ENCODE measurements at regions not wholly inside any gene's neighbourhood (a gene's known extent, or its start where the extent isn't known, plus 50 kb on each side); places are given as distances from the start of the nearest gene placed in this dataset.

DNA sequence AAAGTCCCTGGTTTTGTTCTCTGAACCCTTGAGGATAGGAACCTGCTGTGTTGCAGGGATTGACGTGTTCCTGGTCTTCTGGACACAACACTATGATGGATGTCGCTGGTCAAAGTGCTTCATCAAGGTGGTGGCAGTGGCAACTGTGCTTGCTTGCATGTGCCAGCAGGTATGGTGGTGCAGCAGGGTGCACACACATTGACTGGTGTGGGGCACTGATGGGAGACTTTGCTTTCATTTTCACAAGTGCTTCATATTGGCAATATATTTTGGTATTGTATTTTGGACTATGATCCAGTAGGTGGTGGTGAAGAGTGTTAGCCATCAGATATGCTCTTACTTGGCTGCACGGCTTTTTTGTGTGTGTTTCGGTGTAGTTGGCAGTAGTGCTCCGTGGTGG lies 479.8 kb upstream of the CTNND2 start:
- intact Hi-C loops (cut with micrococcal nuclease; ENCODE audit: unreplicated experiment), result no loop called here
- no peak overlapping the region for H3K27ac ChIP-seq (ENCODE audit: low read depth, low read length, poor library complexity, severe bottlenecking)
- TF ChIP-seq, protein P1, sequence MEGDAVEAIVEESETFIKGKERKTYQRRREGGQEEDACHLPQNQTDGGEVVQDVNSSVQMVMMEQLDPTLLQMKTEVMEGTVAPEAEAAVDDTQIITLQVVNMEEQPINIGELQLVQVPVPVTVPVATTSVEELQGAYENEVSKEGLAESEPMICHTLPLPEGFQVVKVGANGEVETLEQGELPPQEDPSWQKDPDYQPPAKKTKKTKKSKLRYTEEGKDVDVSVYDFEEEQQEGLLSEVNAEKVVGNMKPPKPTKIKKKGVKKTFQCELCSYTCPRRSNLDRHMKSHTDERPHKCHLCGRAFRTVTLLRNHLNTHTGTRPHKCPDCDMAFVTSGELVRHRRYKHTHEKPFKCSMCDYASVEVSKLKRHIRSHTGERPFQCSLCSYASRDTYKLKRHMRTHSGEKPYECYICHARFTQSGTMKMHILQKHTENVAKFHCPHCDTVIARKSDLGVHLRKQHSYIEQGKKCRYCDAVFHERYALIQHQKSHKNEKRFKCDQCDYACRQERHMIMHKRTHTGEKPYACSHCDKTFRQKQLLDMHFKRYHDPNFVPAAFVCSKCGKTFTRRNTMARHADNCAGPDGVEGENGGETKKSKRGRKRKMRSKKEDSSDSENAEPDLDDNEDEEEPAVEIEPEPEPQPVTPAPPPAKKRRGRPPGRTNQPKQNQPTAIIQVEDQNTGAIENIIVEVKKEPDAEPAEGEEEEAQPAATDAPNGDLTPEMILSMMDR (conservative IDR thresholded peaks at IDR 0.05; ENCODE audit: low read length), result no peak
- no peak for TF ChIP-seq EZH2phosphoT487 (IDR thresholded peaks at IDR 0.05; ENCODE audit: borderline replicate concordance, low read depth, low read length)
- no peaks in the 10 kb centered on the region for H3K9me2 ChIP-seq (ENCODE audit: insufficient read depth, low read length)
- H3K4me3 ChIP-seq (ENCODE audit: low read depth, low read length, poor library complexity, severe bottlenecking), result no peak overlapping the region
- no peaks in the 10 kb centered on the region for H3K79me2 ChIP-seq (ENCODE audit: insufficient read depth, low read depth, low read length)
- H3K9me3 ChIP-seq (ENCODE audit: low read length), result no peaks in the 10 kb centered on the region
- no peak for DNase-seq (ENCODE audit: low spot score)
- no peaks in the 10 kb centered on the region for H4K20me1 ChIP-seq (ENCODE audit: insufficient read depth, low read length)
- H3K4me1 ChIP-seq (ENCODE audit: insufficient read depth, low read length, poor library complexity, severe bottlenecking), result no peaks in the 10 kb centered on the region
- H3K36me3 ChIP-seq (ENCODE audit: insufficient read depth, low read length), result no peaks in the 10 kb centered on the region
- CTCF ChIA-PET (ENCODE audit: unreplicated experiment), result no interaction called here
- no TSS peak for BruUV-seq (replicated peaks)
- H2AFZ ChIP-seq (ENCODE audit: low read length), result no peak overlapping the region
- H3K4me2 ChIP-seq (ENCODE audit: low read length), result no peak overlapping the region
- POLR2A ChIA-PET, result no interaction called here

DNA sequence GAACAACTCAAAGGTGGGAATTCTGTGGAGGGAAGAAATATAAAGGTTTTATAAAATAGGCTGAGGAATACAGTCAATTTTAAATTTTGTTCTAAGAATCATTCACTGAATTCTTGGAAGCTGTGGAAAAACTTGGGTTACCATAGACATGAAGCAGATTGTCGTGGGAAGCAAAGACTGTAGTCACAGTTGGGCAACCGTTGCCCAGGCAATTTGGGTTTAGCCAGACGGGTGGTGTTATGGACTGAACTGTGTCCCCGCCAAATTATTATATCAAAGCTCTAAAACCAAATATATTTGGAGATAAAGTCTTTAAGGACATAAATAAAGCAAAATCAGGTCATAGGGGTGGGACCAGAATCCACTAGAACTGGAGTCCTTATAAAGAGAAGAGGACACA lies 463.7 kb upstream of the CTNND2 start:
- ChIA-PET POLR2A (no interaction called here), CTCF (ENCODE audit: unreplicated experiment) (no interaction called here)
- no TSS peak for BruUV-seq (replicated peaks)
- Histone ChIP-seq H3K36me3 (ENCODE audit: insufficient read depth, low read length) (no peaks in the 10 kb centered on the region), H4K20me1 (ENCODE audit: insufficient read depth, low read length) (no peaks in the 10 kb centered on the region), H3K4me2 (ENCODE audit: low read length) (no peak overlapping the region), H2AFZ (ENCODE audit: low read length) (no peak overlapping the region), H3K4me3 (ENCODE audit: low read depth, low read length, poor library complexity, severe bottlenecking) (no peak overlapping the region), H3K79me2 (ENCODE audit: insufficient read depth, low read depth, low read length) (no peaks in the 10 kb centered on the region), H3K4me1 (ENCODE audit: insufficient read depth, low read length, poor library complexity, severe bottlenecking) (no peaks in the 10 kb centered on the region), H3K27ac (ENCODE audit: low read depth, low read length, poor library complexity, severe bottlenecking) (no peak overlapping the region), H3K9me2 (ENCODE audit: insufficient read depth, low read length) (no peaks in the 10 kb centered on the region), H3K9me3 (ENCODE audit: low read length) (no peaks in the 10 kb centered on the region)
- intact Hi-C loops (cut with micrococcal nuclease; ENCODE audit: unreplicated experiment), result no loop called here
- TF ChIP-seq, protein P1 (conservative IDR thresholded peaks at IDR 0.05; ENCODE audit: low read length), result no peak
- no peak for TF ChIP-seq EZH2phosphoT487 (IDR thresholded peaks at IDR 0.05; ENCODE audit: borderline replicate concordance, low read depth, low read length)
- DNase-seq (ENCODE audit: low spot score), result no peak

DNA sequence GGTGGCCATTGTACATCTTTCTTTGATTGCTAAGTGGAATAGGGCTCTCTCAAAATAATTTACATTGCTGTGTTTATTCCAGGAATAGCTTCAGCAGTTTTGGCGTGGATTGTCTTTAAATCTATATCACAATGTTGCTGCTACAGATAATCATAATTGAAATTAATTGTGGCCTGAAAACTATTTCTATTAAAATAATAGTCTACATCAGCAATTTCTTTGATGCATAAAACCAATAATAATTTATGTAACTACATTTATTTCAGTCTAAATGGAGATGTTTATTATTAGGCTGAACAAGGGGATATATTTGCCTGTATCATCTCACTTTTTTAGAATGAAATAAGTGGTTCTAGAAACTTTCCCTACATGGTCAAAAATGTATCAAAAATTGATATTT lies 456.0 kb upstream of the CTNND2 start:
- no peak overlapping the region for H3K4me3 ChIP-seq (ENCODE audit: low read depth, low read length, poor library complexity, severe bottlenecking)
- no peak for DNase-seq (ENCODE audit: low spot score)
- H3K36me3 ChIP-seq (ENCODE audit: insufficient read depth, low read length), result no peaks in the 10 kb centered on the region
- no peak for TF ChIP-seq EZH2phosphoT487 (IDR thresholded peaks at IDR 0.05; ENCODE audit: borderline replicate concordance, low read depth, low read length)
- TF ChIP-seq, protein P1 (conservative IDR thresholded peaks at IDR 0.05; ENCODE audit: low read length), result no peak
- H3K4me1 ChIP-seq (ENCODE audit: insufficient read depth, low read length, poor library complexity, severe bottlenecking), result no peaks in the 10 kb centered on the region
- no peak overlapping the region for H3K4me2 ChIP-seq (ENCODE audit: low read length)
- no peaks in the 10 kb centered on the region for H3K9me2 ChIP-seq (ENCODE audit: insufficient read depth, low read length)
- ChIA-PET POLR2A (interaction anchor here (0.6 kb wide), 1 partner anchor 165 kb away, joined by 4 read pairs; no protein-coding TSS in a partner anchor), CTCF (ENCODE audit: unreplicated experiment) (no interaction called here)
- H2AFZ ChIP-seq (ENCODE audit: low read length), result no peak overlapping the region
- H3K9me3 ChIP-seq (ENCODE audit: low read length), result no peaks in the 10 kb centered on the region
- intact Hi-C loops (cut with micrococcal nuclease; ENCODE audit: unreplicated experiment), result no loop called here
- no peaks in the 10 kb centered on the region for H4K20me1 ChIP-seq (ENCODE audit: insufficient read depth, low read length)
- H3K27ac ChIP-seq (ENCODE audit: low read depth, low read length, poor library complexity, severe bottlenecking), result no peak overlapping the region
- BruUV-seq (replicated peaks), result no TSS peak
- H3K79me2 ChIP-seq (ENCODE audit: insufficient read depth, low read depth, low read length), result no peaks in the 10 kb centered on the region
